ENCODE measurements at regions not wholly inside any gene's neighbourhood (a gene's known extent, or its start where the extent isn't known, plus 50 kb on each side); places are given as distances from the start of the nearest gene placed in this dataset.

GRCh38 chr10:64973391-64973790 lies 1452.2 kb downstream of the REEP3 start:
- intact Hi-C loops (cut with micrococcal nuclease; ENCODE audit: unreplicated experiment), result loop anchor here (5.0 to 10.0 kb wide), 3 partner anchors 879 to 1651 kb away; no protein-coding TSS in a partner anchor
- Mint-ChIP-seq H3K4me3 (ENCODE audit: low read depth, unreplicated experiment) (no peak overlapping the region), H3K36me3 (ENCODE audit: insufficient read depth, unreplicated experiment) (no peaks in the 10 kb centered on the region), H3K4me1 (ENCODE audit: low read depth, unreplicated experiment) (no peaks in the 10 kb centered on the region), H3K27ac (ENCODE audit: unreplicated experiment) (no peak overlapping the region), H3K27me3 (ENCODE audit: unreplicated experiment) (no peaks in the 10 kb centered on the region), H3K9me3 (ENCODE audit: low read depth, unreplicated experiment) (no peaks in the 10 kb centered on the region)
- BruUV-seq (replicated peaks), result no TSS peak
- CTCF ChIA-PET, result interaction anchor here (0.6 kb wide), 1 partner anchor 1458 kb away, joined by 3 read pairs; no protein-coding TSS in a partner anchor
- no peak for TF ChIP-seq CTCF (IDR thresholded peaks at IDR 0.05; ENCODE audit: unreplicated experiment)
- DNase-seq, result no peak

- no TSS peak for BruUV-seq (replicated peaks)
- no peak for TF ChIP-seq CTCF (IDR thresholded peaks at IDR 0.05; ENCODE audit: unreplicated experiment)
- H3K27me3 Mint-ChIP-seq (ENCODE audit: unreplicated experiment), result no peaks in the 10 kb centered on the region
- intact Hi-C loops (cut with micrococcal nuclease; ENCODE audit: unreplicated experiment), result loop anchor here (5.0 to 10.0 kb wide), 4 partner anchors 244 to 1649 kb away; no protein-coding TSS in a partner anchor
- H3K9me3 Mint-ChIP-seq (ENCODE audit: low read depth, unreplicated experiment), result no peaks in the 10 kb centered on the region
- no peak overlapping the region for H3K4me3 Mint-ChIP-seq (ENCODE audit: low read depth, unreplicated experiment)
- no peaks in the 10 kb centered on the region for H3K36me3 Mint-ChIP-seq (ENCODE audit: insufficient read depth, unreplicated experiment)
- CTCF ChIA-PET, result no interaction called here
- no peak for DNase-seq
- no peaks in the 10 kb centered on the region for H3K4me1 Mint-ChIP-seq (ENCODE audit: low read depth, unreplicated experiment)
- no peak overlapping the region for H3K27ac Mint-ChIP-seq (ENCODE audit: unreplicated experiment)
Measured at GRCh38 chr10:64976150-64976549, 1454.9 kb downstream of the REEP3 start.

GRCh38 chr10:64977915-64978314 lies 1456.7 kb downstream of the REEP3 start:
- no peak for DNase-seq
- intact Hi-C loops (cut with micrococcal nuclease; ENCODE audit: unreplicated experiment), result loop anchor here (5.0 to 10.0 kb wide), 4 partner anchors 246 to 1647 kb away; no protein-coding TSS in a partner anchor
- H3K27me3 Mint-ChIP-seq (ENCODE audit: unreplicated experiment), result no peaks in the 10 kb centered on the region
- CTCF ChIA-PET, result no interaction called here
- H3K27ac Mint-ChIP-seq (ENCODE audit: unreplicated experiment), result no peak overlapping the region
- no peaks in the 10 kb centered on the region for H3K4me1 Mint-ChIP-seq (ENCODE audit: low read depth, unreplicated experiment)
- TF ChIP-seq CTCF (IDR thresholded peaks at IDR 0.05; ENCODE audit: unreplicated experiment), result no peak
- no TSS peak for BruUV-seq (replicated peaks)
- H3K4me3 Mint-ChIP-seq (ENCODE audit: low read depth, unreplicated experiment), result no peak overlapping the region
- H3K9me3 Mint-ChIP-seq (ENCODE audit: low read depth, unreplicated experiment), result no peaks in the 10 kb centered on the region
- H3K36me3 Mint-ChIP-seq (ENCODE audit: insufficient read depth, unreplicated experiment), result no peaks in the 10 kb centered on the region

GRCh38 chr10:64996886-64997285 lies 1475.7 kb downstream of the REEP3 start:
- Mint-ChIP-seq H3K36me3 (ENCODE audit: insufficient read depth, unreplicated experiment) (no peaks in the 10 kb centered on the region), H3K27me3 (ENCODE audit: unreplicated experiment) (no peaks in the 10 kb centered on the region), H3K4me3 (ENCODE audit: low read depth, unreplicated experiment) (no peak overlapping the region), H3K27ac (ENCODE audit: unreplicated experiment) (no peak overlapping the region), H3K4me1 (ENCODE audit: low read depth, unreplicated experiment) (no peaks in the 10 kb centered on the region), H3K9me3 (ENCODE audit: low read depth, unreplicated experiment) (peaks cover 4% of the 10 kb centered on the region)
- BruUV-seq (replicated peaks), result no TSS peak
- CTCF ChIA-PET, result no interaction called here
- TF ChIP-seq CTCF (IDR thresholded peaks at IDR 0.05; ENCODE audit: unreplicated experiment), result no peak
- no peak for DNase-seq
- intact Hi-C loops (cut with micrococcal nuclease; ENCODE audit: unreplicated experiment), result no loop called here
